ENCODE measurements at regions not wholly inside any gene's neighbourhood (a gene's known extent, or its start where the extent isn't known, plus 50 kb on each side); places are given as distances from the start of the nearest gene placed in this dataset.

DNA sequence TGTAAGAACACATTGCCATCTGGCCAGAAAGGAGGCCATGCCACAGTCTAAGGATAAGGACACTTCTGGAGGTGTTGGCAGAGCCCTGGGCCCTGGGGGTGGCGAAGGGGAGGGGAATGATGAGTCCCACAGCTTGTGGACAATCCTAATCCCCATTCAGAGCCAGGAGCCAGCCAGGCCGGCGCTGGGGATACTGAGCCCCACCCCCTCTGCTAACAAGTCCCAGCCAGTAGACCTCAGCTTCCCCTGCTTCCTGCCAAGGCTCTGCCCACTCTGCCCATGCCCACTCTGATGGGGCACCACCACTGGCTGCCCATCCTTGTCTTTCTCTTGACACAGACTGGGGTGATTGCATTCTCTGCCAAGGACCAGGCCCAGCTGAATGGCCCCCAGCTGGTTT is 71.9 kb downstream of the NAV1 start:
- no peak for DNase-seq (ENCODE audit: low spot score)

DNA sequence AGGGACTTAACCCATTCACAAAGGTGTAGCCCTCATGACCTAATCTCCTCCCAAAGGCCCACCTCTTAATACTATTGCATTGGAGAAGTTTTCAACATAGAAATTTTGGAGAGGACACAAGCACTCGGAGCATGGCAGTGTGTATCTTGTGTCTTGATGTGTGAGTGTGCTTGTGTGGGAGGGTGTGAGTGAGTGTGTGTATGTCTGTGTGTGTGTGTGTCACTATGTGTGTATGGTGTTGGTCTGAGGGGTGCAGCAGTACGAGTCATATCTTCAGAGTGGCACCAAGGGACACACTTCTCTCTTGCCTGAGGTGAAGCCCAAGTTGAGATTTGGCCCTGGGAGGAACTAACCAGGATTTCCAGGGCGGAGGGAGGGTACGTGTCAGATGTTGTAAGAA is 73.7 kb downstream of the NAV1 start:
- DNase-seq (ENCODE audit: low spot score): no peak

DNA sequence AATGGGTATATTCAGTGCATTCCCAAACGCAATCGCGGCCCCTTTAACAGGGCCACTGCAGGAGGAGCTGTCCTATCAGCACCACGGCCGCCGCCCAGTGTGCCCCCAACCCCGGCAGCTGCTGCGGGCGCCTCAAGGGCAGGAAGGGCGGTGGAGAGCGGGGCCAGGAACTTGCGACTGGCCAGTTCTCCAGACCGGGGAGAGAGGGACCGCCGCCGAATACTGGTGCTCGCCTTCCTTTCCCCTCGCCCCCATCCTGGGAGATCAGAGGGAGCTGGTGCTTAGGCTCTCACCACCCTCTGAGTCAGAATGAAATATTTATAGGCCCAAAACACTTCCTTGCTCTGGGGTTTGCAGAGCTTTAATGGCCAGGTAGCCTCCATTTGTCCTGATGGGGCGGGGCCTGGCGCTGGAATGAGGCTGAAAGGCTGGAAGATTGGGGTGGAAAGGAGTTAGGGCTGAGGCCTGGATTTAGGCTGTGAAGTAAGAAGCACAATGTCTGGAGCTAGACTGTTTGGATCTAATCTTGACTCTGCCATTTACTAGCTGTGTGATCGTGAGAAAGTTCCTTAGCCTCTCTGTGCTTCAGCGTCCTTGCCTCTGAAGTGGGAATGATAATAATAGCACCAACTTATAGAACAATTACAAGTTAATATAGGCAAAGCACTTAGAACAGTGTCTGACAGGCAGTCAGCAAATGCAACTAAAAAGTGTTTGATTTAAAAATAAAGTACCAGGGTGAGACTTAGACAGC is 75.5 kb downstream of the NAV1 start:
- DNase-seq (ENCODE audit: low spot score): no peak

DNA sequence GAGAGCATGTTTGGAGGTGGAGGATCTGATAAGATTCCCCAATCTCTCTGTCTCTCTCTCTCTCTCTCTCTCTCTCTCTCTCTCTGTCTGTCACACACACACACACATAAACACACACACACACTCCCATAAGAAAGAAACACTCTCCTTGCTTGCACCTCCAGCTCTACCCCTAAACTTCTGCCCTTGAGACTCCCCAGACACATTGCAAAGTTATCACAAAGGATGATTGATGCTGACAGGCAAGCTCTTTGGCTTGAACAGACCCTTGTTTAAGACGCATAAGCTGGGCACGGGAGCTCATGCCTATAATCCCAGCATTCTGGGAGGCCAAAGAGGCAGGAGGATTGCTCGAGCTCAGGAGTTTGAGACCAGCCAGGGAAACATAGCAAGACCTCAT is 78.2 kb downstream of the NAV1 start:
- DNase-seq (ENCODE audit: low spot score): no peak

DNA sequence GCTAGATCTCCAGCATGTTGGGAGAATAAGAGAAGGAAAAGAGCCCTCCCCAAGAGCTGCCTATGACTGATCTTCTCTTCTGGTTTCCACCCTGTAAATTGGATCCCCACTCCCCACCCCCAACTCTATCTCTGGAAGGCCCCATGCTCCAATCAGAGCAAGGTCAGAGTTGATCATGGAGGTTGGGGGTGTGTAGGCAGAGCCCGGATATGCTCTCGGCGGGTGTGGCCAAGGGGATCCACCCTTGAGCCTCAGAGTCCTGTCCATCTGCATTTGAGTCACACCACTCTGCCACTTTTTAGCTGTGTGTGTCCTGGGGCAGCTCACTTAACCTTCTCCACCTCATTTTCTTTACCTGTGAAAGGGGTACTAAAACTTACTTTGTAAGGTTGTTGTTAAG is 79.5 kb downstream of the NAV1 start:
- DNase-seq (ENCODE audit: low spot score): no peak

DNA sequence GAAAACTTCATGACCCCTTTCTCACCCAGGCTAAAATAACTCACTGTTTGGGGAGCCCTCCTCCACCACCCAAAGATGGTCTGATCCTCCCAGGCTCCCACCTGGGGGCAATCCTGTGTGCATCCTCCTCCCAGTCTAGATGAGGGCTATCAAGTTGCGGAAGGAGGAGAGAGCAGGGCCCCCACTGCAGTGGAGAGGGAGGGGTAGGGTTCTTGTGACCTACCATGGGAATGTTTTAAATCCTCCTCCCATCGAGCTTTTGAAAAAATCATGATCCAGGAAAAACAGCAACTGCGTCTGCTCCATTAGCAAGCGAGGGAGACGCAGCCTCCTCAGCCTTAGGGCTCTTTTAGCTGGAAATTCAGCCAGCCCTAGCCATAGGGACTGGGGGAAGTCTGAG is 80.0 kb downstream of the NAV1 start:
- DNase-seq (ENCODE audit: low spot score): no peak

DNA sequence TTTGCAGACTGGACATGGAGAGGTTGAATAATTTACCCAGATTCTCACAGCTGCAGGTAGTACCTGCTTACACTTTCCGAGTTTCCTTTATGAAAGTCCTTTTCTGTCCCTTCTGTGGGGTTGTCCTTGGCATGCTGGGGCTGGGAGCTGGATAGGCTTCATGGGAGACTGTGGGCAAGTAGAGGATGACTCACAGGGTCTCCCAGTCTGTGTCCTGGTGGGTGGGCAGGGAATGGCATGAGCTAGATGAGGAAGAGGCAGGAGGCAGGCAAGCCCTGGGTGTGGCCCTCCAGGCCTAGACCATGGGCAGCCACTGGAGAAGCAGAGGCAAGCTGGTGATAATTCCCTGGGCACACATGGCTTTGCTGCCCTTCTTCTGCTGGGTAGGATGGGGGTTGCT is 80.6 kb downstream of the NAV1 start:
- DNase-seq (ENCODE audit: low spot score): no peak

DNA sequence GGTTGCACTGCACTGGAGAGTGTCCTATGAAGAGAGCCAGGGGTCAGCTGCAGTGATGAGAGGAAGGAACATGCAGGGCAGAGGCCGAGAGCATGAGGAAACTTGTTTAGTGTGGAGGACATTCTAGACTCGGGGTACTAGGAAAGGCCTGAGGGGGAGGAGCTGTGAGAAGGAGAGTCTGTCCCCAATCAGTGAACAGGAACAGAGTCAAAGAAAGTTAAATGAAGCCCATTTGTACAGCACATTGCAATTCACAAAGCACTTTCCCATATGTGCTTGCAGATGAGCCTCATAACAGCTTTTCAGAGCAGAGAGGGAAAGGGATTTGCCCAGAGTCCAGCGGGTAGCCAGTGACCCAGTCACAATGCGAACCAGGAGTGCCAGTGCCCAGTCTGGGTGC is 83.4 kb downstream of the NAV1 start:
- DNase-seq (ENCODE audit: low spot score): no peak

DNA sequence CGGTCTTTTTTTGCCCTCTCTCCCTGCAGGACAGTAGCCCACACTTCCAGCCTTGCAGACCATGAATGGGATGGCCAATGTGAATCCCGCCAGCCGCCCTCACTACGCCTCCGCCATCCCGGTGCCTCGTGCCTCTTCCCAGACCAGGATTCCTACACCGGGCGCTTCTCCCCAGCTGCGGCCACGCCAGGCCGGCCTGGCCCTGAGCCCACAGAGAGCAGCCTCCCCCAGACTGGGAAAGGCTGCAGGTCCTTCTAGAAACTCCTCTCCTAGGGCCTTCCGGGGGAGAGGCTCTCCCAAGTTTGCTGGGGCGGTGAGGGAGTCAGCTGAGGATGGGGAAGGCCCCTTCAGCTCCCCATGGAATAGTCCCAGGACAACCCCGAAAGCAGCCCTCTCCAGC is 83.9 kb downstream of the NAV1 start:
- DNase-seq (ENCODE audit: low spot score): no peak

DNA sequence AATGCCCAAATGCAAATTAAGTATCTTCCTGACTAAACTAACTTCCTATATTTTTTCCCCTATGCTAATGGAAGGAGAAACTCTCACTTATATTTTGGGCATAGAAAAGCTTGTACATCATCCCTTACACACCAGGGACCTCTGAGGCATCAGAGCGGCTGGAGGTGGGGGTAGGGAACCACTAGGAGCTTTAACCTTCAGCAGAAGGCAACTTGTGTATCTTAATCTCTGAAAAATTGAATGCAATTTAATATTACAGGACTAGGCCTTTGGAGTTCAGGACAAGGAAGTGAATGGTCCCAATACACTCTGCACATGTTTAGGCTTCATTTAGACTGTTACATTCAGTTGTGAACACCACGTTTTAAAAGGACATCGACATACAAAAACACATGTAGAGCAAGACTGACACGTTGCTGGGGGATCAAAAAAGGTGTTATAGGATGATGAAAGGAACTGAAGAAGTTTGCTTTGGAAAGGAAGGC is 85.9 kb downstream of the NAV1 start:
- no peak for DNase-seq (ENCODE audit: low spot score)

DNA sequence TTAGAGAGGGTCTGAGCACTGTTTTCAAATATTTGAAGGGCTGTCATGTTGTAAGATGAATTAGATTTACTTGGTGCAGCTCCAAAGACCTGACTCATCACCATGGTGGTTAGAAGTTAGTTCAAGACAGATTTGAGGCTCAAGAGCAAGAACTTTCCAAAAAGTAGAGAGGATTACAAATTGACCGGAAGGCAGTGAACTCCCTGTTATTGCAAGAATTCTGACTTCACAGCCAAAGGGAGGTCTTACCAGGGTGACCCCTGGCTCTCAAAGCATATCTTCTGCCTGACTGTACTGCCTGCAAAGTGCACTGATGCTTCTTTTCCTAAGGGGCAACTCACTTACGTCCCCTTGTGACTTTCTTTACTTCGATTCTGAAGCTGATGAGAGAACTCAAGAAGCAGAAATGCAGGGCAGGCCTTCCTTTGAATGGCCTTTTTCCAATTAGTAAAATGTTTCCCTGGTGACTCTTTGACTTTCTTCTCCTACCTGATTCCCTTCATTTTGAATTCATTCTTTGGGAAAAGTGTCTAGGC is 86.4 kb downstream of the NAV1 start:
- no peak for DNase-seq (ENCODE audit: low spot score)

DNA sequence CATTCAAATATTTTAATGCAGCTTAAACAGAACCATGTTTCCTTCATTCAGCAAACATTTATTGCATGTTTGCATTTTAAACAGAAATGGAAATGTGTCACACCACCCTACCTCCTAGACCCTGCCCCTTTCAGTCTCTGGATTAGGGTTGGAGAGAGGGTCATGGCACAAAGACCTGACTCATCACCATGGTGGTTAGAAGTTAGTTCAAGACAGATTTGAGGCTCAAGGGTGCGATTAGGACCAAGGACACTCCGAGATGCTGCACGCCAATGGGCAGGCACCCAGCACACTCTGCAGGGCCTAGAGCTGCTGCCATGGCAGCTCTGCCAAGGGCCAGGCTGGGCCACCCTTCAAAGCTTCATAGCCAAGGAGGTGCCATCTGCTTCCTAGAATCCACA is 86.9 kb downstream of the NAV1 start:
- DNase-seq (ENCODE audit: low spot score): no peak

DNA sequence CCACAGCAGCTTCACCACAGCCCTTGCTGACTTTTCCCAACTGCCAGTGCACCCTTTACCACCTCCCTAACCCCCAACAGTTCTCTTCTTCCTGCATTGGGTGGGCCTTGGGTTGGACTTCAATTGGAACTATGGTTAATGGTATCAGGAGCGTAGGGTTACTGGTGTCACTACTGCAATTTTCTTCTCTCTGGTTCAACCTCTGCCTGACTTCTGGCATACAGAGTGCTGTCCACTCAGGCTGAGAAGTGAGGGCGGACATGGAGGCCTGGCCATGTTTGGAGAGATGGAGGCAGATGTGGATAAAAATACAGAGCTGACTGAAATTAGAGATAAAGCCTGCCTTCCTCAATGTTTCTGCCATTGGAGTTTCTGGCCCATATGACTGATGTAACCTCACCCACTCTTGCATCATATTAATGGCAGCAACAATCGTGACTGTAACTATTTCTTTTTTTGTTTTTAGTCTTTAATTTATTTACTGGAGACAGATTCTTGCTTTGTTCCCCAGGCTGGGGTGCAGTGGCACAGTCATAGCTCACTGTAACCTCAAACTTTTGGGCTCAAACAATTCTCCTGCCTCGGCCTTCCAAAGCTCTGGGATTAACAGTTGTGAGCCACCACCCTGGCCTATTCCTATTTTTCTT is 87.8 kb downstream of the NAV1 start:
- no peak for DNase-seq (ENCODE audit: low spot score)

DNA sequence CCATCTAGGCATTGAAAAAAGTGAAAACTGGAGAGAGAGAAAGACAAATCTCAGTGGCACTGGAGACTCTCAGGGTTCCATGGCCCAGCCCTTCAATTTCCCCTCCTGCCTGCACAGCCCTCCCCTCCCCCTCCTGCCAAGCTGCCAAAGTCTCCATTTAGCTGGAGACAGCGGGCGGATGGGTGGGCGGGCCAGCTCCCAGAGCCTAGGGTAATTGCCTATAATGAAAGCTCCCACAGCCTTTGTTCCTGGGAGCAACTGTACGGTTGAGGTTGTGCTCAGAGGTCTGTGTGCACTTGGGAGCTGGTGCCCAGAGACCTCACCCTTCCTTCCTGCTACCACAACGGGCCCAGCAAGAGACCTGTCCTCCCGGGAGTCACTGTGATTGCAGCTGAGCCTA is 89.6 kb downstream of the NAV1 start:
- no peak for DNase-seq (ENCODE audit: low spot score)

DNA sequence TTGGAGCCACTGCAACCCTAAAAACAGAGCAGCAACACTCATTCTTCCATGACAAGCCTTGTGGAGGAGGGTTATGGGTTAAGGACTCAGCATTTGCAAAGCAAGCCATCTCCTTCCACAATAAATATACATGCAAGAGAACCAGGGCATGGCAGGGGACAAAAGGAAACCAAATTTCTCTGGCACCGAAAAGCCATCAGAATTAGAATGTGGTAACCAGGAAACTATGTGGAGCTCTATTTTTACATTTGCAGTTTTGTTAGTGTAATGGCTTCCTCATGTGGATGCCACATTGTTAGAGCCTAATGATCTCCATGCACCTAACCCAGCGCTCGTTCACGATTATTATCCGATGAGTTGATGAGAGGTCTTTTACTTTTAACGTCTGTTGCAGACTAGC is 91.7 kb downstream of the NAV1 start:
- no peak for DNase-seq (ENCODE audit: low spot score)

DNA sequence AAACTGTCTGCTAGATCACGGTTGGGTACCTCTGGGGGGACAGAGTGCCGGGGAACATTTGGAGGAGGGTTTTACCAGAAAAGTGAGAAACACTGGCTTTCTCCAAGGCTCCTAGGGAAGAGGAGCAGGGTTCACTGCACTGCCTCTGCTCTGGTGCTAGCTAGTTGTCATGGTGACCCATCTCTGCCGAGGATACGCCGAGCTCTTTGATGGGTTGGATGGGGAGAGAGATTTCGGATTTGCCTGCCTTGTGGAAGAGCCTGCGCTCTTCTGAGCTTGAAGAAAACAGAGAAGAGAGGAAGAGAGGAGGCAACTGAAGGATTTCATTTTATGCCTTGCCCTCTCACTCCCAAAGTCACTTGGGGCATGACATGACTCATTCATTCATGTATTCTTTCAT is 92.1 kb downstream of the NAV1 start:
- DNase-seq (ENCODE audit: low spot score): no peak

DNA sequence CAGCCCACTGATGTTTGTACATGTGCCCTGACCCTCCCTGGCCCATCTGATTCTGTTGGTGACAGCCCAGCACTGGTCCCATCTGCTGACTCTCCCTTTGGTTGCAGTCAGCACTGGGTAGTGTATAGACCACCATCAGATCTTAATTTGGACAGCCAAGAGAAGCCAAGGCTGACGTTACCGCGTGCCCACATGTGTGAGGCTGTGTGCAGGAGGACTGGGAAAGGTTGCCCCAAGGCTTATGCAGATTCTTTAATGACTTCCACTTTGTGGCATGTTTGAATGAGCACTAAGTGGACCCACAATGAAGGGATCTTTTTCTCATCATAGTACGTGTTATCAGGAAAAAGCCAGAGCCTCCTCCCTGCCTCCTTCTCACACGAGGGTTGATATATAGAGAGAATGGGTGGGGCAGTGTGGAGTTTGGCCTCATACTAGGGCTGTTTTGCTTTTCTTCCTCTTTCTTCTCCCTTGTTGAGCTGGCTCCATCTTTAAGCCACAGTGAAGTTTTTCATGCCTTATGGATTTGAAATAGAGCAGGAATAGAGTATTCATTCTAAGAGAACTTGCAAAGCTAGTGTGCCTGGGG is 93.5 kb downstream of the NAV1 start:
- no peak for DNase-seq (ENCODE audit: low spot score)

DNA sequence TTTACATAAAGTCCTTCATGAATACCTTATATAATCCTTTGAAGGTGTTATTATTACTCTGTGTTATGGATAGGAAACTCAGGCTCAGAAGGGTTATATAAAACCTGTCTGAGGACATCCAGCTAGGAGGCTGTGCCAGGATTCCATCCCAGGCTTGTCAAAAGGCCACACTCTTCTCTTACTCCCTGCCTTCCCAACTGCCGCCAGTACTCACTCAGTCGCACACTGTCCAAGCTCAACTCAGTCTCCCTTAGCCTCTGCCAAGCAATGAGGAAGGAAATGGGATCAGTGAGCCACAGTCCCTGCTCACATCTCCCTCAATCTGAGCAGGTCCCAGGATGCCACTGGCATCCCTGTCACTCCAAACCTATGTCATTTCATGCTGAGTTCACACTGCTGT is 94.4 kb downstream of the NAV1 start:
- DNase-seq (ENCODE audit: low spot score): no peak

DNA sequence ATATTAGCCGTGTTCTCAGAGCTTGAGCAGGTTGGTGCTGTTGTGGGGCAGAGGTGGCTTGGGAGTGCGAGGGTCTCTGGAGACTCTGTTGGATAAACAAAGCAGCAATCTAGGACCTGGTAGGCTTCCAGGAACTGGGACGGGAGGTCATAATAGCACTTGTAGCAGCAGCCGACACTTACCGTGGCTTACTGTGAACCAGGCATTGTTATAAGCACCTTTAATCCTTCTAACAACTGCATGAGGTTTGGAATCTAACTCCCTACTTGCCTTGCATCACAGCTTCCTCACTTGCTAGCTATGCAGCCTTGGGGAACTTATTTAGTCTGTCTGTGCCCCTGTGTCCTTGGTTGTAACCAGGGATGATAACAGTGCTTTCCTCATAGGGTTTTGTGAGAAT is 94.9 kb downstream of the NAV1 start:
- DNase-seq (ENCODE audit: low spot score): no peak

DNA sequence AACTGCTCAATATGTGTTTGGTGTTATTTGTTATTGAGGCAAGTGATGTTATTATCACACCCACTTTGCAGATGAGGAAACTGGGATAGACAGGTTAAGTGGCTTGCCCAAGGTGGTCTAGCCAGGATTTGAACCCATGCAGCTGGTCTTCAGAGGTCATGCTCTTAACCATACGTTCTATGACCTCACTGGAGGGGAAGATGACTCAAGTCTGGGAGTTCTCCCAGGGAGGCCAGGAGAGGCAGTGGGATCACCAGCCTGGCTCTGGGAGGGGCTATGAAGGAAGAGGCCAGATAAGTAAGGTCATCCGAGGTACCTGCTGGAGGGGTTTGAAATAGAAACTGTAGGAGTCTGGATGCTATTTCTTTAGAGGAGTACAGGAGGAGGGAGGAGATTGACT is 95.3 kb downstream of the NAV1 start:
- DNase-seq (ENCODE audit: low spot score): no peak

DNA sequence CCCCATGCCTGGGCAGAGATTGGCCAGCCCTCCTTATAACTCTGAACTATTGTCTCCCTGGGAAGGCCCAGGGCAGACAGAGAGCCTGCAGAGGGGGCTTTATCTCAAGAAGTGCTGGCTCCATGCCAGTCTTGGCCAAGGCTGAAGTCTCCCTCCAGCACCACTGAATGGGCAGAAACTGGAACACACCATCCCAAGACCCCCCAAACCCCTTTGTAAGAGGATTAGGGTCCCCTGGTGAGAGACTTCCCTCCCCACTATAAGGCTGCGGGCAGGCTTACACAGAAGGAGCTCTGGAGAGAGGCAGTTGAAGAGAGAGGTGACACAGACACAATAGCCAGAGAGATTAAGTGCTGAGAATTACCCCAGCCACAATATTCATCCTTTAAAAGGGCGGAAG is 97.2 kb downstream of the NAV1 start:
- no peak for DNase-seq (ENCODE audit: low spot score)

DNA sequence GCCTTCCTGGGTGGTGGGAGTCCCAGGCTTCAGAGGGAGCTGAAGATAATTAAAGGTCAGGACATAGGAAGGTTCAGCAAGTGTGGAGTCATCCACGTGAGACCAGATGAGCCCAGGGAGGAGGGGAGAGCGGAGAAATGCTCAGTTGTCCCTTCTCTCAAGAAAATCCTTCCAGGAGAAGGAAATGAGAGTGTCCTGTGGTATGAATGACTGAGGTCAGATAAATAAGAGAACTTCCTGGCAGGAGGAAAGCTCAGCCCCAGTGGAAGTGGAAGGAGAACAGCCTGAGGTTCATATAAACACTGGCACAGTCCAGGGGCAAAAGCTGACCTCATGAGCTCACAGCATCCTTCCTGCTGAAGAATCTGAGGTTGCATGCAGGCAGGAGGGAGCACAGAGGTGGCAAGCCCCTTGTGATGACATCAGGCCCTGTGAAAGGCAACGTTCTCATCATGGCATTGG is 97.6 kb downstream of the NAV1 start:
- DNase-seq (ENCODE audit: low spot score): no peak
